ENCODE measurements at regions not wholly inside any gene's neighbourhood (a gene's known extent, or its start where the extent isn't known, plus 50 kb on each side); places are given as distances from the start of the nearest gene placed in this dataset.

GRCh38 chr3:194070634-194071409 is 65.1 kb upstream of the HES1 start:
- Histone ChIP-seq H3K36me3 (no peaks in the 10 kb centered on the region), H3K27me3 (no peaks in the 10 kb centered on the region), H3K9me3 (no peaks in the 10 kb centered on the region), H3K27ac (replicated peaks in 1 of 4) (peak overlapping the region; percentile 78 to 88 (median 84)), H3K4me3 (peak overlapping the region; percentile 60 to 74 (median 62)), H3K4me1 (peaks cover 18 to 23% (median 22%) of the 10 kb centered on the region in 4 donors)
- DNase-seq (ENCODE audit: extremely low spot score) = no peak
- intact Hi-C loops (cut with DNase I) = loop anchor here (5.0 to 10.0 kb wide), 2 partner anchors 61 to 244 kb away; no protein-coding TSS in a partner anchor
- no peak for TF ChIP-seq CTCF (IDR thresholded peaks at IDR 0.05)
- peak; percentile 56 to 69 for TF ChIP-seq POLR2AphosphoS5 (IDR thresholded peaks at IDR 0.05)
- TF ChIP-seq POLR2A (IDR thresholded peaks at IDR 0.05; ENCODE audit: low read depth) = no peak
- 0% methylated on average over 13 of the region's 84 CpGs for WGBS

- Histone ChIP-seq H3K27me3 (no peaks in the 10 kb centered on the region), H3K4me3 (no peak overlapping the region), H3K27ac (replicated peaks in 1 of 4) (peak overlapping the region in 1 of 4 donors; percentile 87), H3K36me3 (no peaks in the 10 kb centered on the region), H3K4me1 (peaks cover 18 to 23% (median 22%) of the 10 kb centered on the region in 4 donors), H3K9me3 (no peaks in the 10 kb centered on the region)
- intact Hi-C loops (cut with DNase I) = loop anchor here (5.0 to 10.0 kb wide), 2 partner anchors 60 to 243 kb away; no protein-coding TSS in a partner anchor
- TF ChIP-seq EP300 (IDR thresholded peaks at IDR 0.05) (no peak), CTCF (IDR thresholded peaks at IDR 0.05) (no peak)
- DNase-seq (ENCODE audit: extremely low spot score) = no peak
- WGBS = 79% methylated on average over 9 of the region's 9 CpGs
Observed at GRCh38 chr3:194072097-194072428, 63.9 kb upstream of the HES1 start.

GRCh38 chr3:194072691-194073279 is 63.2 kb upstream of the HES1 start:
- intact Hi-C loops (cut with DNase I) = loop anchor here (5.0 to 10.0 kb wide), 2 partner anchors 60 to 242 kb away; no protein-coding TSS in a partner anchor

GRCh38 chr3:194073926-194074325 is 62.0 kb upstream of the HES1 start:
- H3K36me3 ChIP-seq = no peaks in the 10 kb centered on the region
- intact Hi-C loops (cut with DNase I) = loop anchor here (5.0 to 10.0 kb wide), 2 partner anchors 58 to 241 kb away; no protein-coding TSS in a partner anchor
- H3K9me3 ChIP-seq = no peaks in the 10 kb centered on the region
- peaks cover 18 to 23% (median 22%) of the 10 kb centered on the region in 4 donors for H3K4me1 ChIP-seq
- no peak for DNase-seq (ENCODE audit: extremely low spot score)
- TF ChIP-seq POLR2AphosphoS5 (IDR thresholded peaks at IDR 0.05) = no peak
- TF ChIP-seq POLR2A (IDR thresholded peaks at IDR 0.05; ENCODE audit: low read depth) = no peak
- TF ChIP-seq CTCF (IDR thresholded peaks at IDR 0.05) = no peak
- no peak for TF ChIP-seq EP300 (IDR thresholded peaks at IDR 0.05)
- 91% methylated on average over 1 of the region's 1 CpG for WGBS
- H3K4me3 ChIP-seq = no peak overlapping the region
- no peak overlapping the region for H3K27ac ChIP-seq (replicated peaks in 1 of 4)
- H3K27me3 ChIP-seq = no peaks in the 10 kb centered on the region

More at GRCh38 chr3:194072691-194073279, 63.2 kb upstream of the HES1 start:
- TF ChIP-seq POLR2A (IDR thresholded peaks at IDR 0.05; ENCODE audit: low read depth) = no peak
- no peak for TF ChIP-seq CTCF (IDR thresholded peaks at IDR 0.05)
- TF ChIP-seq EP300 (IDR thresholded peaks at IDR 0.05) = no peak
- TF ChIP-seq POLR2AphosphoS5 (IDR thresholded peaks at IDR 0.05) = no peak
- DNase-seq (ENCODE audit: extremely low spot score) = no peak
- H3K27me3 ChIP-seq = no peaks in the 10 kb centered on the region
- 95% methylated on average over 4 of the region's 4 CpGs for WGBS
- no peak overlapping the region for H3K4me3 ChIP-seq
- no peak overlapping the region for H3K27ac ChIP-seq (replicated peaks in 1 of 4)
- no peaks in the 10 kb centered on the region for H3K36me3 ChIP-seq
- H3K4me1 ChIP-seq = peaks cover 18 to 23% (median 22%) of the 10 kb centered on the region in 4 donors
- H3K9me3 ChIP-seq = no peaks in the 10 kb centered on the region
